Hepatic stellate cell (primary cell): ENCODE measurements at regions not wholly inside any gene's neighbourhood (a gene's known extent, or its start where the extent isn't known, plus 50 kb on each side); places are given as distances from the start of the nearest gene placed in this dataset.
"Not testable (repeated sequence)": the region's sequence is repeated elsewhere in the genome, so short reads cannot be mapped to it uniquely, and the experiment has no call there.

Experiments
- DNase-seq: peaks from one replicate; pipeline ENCODE4 v3.0.0; 2011; ENCODE audit warnings: low spot score

- DNase-seq: peak; percentile 13
Measured at GRCh38 chr4:135050086-135050717, 848.6 kb upstream of the PABPC4L start.

DNA sequence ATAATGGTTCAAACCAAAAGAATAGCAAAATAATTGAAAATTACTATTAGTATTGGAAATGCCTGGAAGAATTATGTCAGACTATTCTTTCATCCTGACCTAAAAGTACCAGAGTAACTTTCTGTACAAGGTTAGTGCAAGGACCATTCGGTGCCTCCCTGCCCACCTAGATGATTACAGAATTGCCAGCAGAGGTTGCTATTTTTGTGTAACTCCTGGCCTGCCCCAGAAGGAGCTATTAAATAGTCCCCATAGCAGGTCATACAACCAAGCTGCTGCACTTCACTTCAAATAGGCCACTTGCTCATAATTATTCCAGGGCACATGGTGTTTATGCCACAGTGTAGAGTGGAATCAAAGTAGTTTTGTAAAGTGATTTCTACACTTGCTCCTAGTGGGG is 831.1 kb upstream of the PABPC4L start:
- DNase-seq: no peak

- DNase-seq: no peak
Measured at GRCh38 chr4:135015771-135016170, 814.2 kb upstream of the PABPC4L start.

DNA sequence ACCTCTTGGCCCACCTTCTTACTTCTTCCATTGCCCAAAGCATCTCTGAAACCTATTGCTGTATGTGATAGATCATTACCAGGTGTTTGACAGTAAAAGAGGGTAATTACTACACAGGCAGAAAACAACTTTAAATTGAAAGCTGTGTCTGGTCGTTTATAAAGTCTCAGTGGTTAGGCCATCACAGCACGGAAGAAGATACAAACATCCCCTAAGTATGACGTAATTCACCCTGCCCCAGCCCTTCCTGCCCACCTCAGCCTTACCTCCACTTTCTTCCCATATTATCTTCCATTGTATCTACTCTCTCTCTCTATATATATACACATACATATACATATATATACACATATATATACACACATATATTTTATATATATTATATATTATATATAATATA is 805.8 kb upstream of the PABPC4L start:
- DNase-seq: no peak

- DNase-seq: no peak
Measured at GRCh38 chr4:134999169-134999568, 797.6 kb upstream of the PABPC4L start.

DNA sequence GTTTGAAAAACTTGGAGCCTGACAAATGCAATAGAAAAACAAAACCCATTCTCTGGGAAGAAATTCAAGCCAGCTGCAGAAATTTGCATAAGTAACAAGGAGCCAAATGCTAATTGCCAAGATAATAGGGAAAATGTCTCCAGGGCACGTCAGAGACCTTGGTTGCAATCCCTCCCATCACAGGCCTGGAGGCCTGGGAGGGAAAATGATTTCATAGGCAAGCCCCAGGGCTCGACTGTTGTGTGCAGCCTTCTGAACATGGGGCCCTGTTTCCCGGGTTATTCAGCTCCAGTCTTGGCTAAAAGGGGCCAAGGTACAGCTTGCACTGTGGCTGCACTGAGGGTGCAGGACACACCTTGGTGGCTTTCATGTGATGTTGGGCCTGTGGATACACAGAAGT is 760.4 kb upstream of the PABPC4L start:
- DNase-seq: no peak

GRCh38 chr4:134958862-134959261 is 757.3 kb upstream of the PABPC4L start:
- no peak for DNase-seq

- no peak for DNase-seq
Measured at GRCh38 chr4:134955059-134955458, 753.5 kb upstream of the PABPC4L start.

GRCh38 chr4:134952775-134953174 is 751.2 kb upstream of the PABPC4L start:
- no peak for DNase-seq

DNA sequence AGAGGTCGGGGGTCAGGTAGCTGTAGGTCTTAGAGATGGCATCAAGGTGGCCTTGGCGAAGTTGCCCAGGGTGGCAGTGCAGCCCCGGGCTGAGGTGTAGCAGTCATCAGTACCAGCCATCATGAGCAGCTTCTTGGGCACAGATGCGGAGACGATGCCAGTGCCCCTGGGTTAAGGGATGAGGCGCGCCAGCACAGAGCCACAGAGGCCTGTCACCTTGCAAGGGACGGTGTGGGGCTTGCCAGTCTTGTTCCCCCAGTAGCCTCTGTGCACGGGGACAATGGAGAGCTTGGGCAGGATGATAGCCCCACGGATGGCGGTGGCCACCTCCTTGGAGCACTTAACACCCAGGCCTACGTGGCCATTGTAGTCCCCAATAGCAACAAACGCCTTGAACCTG is 750.7 kb upstream of the PABPC4L start:
- no peak for DNase-seq

GRCh38 chr4:134948110-134948642 is 746.6 kb upstream of the PABPC4L start:
- no peak for DNase-seq

DNA sequence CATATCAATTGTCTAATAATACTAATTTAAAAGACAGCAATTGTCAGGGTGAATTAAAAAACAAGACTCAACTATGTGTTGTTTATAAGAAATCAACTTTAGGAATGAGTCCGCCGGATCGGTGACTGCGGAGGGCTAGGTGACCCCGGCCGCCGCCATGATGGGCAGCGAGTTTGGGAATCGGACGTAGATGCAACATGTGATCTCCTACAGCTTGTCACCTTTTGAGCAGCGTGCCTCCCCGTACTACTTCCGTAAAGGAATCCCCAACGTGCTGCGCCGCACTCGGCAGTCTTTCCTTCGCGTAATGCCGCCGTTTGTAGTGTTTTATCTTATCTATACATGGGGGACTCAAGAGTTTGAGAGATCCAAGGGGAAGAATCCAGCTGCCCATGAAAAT is 742.5 kb upstream of the PABPC4L start:
- no peak for DNase-seq

DNA sequence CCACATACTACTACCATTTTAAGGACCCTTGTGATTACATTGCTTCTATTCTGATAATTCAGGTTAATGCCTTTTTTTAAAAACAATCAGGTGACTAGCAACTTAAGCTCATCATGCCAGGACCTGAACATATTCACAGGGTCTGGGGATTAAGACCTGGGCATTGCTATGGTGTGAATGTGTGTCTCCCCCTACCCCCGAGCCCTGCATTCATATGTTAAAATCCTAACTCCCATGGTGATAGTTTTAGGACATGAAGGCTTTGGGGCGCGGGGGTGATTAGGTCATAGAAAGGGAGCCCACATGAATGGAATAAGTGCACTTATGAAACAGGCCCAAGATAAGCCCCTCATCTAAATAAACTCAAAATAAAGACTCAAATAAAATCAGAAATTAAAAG is 734.4 kb upstream of the PABPC4L start:
- no peak for DNase-seq

DNA sequence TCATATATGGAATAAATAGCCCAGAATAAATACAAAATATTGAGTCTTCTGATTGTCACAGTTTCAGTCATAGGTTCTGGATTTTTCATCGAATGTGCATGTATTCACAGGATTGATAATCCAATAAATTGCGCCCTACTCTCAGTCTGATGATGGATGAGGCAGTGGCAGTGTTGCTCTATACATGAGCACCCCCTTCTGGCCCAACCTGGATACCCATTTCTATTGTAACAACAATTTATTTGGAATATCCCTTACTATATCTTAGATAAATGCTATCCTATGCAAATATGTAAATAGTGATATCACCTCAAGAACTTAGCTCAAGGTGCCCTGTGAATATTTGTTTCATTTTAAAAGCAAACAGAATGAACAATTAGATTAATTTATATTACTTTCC is 733.7 kb upstream of the PABPC4L start:
- peak; percentile 4 for DNase-seq

DNA sequence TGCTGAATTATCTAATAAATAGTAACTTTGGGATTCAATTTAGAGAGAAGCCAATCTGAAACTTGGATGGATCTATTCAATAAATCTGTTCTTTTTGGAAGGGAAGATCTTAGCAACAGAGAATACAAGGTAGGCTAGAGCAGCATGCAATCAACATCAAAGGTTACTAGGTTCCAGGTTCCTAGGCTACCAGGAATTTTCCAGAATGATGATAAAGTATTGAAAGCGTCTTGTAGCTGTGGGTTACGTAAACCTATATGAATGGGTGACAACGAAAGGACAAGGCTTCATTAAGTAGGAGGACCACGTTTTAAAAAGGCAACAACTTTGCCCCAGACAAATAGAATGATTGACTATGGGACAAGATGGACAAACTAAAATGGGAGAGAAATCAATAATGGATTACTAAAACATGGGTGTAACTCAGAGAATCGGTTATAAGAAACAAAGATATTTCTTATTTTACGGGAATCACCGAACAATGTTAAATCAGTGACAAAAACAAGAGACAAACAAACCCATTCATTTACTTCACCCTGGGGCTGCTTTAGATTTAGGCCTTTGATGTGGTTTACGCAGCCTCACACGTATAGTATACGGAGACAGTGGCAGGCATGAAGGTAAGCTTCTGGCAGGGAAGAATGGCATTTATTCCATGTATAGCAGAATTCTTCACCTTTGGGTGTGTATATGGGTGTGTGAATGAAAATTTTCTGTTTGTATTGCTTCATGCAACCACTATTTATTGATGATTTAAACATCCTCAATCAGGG is 732.6 kb upstream of the PABPC4L start:
- DNase-seq: no peak

GRCh38 chr4:134915355-134915754 is 713.8 kb upstream of the PABPC4L start:
- no peak for DNase-seq

DNA sequence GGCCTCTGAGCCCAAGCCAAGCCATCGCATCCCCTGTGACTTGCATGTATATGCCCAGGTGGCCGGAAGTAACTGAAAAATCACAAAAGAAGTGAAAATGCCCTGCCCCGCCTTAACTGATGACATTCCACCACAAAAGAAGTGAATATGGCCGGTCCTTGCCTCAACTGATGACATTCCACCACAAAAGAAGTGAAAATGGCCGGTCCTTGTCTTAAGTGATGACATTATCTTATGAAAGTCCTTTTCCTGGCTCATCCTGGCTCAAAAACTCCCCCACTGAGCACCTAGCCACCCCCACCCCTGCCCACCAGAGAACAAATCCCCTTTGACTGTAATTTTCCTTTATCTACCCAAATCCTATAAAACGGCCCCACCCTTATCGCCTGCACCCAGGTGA is 712.7 kb upstream of the PABPC4L start:
- DNase-seq: not testable (repeated sequence)

DNA sequence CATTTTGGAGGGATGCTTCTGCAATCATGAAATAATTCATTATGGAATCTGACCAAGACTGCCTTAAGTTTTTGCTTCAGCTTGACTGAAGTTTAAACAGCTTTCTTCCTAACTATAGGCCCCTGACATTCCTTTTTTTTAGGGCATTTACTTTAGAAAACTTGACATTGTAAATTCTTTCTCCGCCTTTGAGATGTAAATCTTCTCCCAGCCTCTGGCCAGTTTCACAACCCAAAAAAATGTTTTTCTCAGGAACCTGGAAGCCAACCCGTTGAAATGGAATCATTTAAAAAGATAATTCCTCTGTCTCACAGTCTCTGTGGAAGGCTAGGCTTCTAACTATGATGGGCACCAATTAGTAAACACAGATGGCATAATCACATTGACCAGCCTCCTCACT is 710.4 kb upstream of the PABPC4L start:
- no peak for DNase-seq

GRCh38 chr4:134906404-134907023 is 704.9 kb upstream of the PABPC4L start:
- DNase-seq: peak; percentile 1

DNA sequence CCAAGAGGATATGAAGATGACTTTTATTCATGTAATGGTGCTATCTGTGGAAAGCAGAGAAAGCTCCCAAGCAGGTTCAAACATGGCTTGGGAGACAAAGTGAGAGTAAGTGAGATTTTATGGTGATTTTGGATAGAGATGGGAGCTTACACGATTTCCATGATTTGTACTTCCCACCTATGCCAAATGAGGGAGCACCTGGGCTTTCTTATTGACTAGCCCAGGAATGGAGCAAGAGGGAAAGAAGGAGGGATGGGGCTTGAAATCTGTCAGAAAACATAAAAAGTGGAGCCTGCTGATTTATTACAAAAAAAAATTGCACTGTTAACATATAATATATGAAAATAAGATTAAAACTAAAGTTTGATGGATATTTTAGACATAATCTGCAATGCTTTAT is 703.5 kb upstream of the PABPC4L start:
- DNase-seq: no peak

DNA sequence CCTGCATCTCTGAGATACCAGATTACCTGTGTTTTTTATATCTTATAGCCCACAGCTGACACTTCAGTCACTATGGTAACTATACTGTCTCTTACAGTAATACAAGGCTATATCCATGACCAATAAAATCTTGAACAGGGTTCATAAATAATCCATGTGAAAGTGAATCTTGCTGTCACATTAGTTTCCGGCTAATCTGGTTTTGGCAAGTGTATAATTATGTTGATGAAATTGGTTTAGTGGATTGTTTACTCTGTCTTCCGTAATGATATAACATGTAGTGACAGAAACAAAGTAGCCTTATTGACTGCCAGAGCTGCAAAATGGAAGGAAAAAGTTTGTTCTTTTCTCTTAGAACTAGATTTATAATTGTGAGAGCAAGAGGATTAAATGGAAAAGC is 686.6 kb upstream of the PABPC4L start:
- no peak for DNase-seq

- no peak for DNase-seq
Measured at GRCh38 chr4:134885436-134885835, 683.8 kb upstream of the PABPC4L start.

GRCh38 chr4:134883831-134884449 is 682.4 kb upstream of the PABPC4L start:
- DNase-seq: no peak
